ENCODE measurements at regions not wholly inside any gene's neighbourhood (a gene's known extent, or its start where the extent isn't known, plus 50 kb on each side); places are given as distances from the start of the nearest gene placed in this dataset.

DNA sequence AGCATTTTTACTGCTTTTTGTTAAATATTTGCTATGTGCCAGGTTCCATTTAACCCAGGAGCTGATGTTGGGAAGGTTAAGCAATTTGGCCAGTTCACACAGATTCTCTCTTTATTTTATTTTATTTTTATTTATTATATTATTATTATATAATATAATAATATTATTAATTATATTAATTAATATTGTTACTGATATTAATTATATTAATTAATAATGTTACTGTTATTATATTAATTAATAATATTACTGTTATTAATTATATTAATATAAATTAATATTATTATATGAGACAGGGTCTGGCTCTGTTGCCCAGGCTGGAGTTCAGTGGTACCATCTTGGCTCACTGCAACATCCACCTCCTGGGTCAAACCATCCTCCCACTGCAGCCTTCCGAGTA, 593.0 kb upstream of the SGCD start:
- H3K36me3 ChIP-seq (ENCODE audit: control insufficient read depth, insufficient read depth, low read length): no peaks in the 10 kb centered on the region
- no peaks in the 10 kb centered on the region for H3K9me1 ChIP-seq (ENCODE audit: control insufficient read depth, insufficient read depth, low read length)
- no peaks in the 10 kb centered on the region for H3K79me2 ChIP-seq (ENCODE audit: control insufficient read depth, insufficient read depth, low read length)
- no peak overlapping the region for H3K4me2 ChIP-seq (ENCODE audit: insufficient read depth, low read length)
- H4K20me1 ChIP-seq (replicated peaks; ENCODE audit: control insufficient read depth, insufficient read depth, low read length): no peaks in the 10 kb centered on the region
- TF ChIP-seq ZNF239 (CRISPR knock-in tag; IDR thresholded peaks at IDR 0.05) (no peak), ZNF347 (CRISPR knock-in tag; IDR thresholded peaks at IDR 0.05; ENCODE audit: low read depth) (no peak), TRIM24 (IDR thresholded peaks at IDR 0.05) (no peak), CHD2 (IDR thresholded peaks at IDR 0.05; ENCODE audit: low read depth, low read length) (no peak)
- TF ChIP-seq, protein P1, sequence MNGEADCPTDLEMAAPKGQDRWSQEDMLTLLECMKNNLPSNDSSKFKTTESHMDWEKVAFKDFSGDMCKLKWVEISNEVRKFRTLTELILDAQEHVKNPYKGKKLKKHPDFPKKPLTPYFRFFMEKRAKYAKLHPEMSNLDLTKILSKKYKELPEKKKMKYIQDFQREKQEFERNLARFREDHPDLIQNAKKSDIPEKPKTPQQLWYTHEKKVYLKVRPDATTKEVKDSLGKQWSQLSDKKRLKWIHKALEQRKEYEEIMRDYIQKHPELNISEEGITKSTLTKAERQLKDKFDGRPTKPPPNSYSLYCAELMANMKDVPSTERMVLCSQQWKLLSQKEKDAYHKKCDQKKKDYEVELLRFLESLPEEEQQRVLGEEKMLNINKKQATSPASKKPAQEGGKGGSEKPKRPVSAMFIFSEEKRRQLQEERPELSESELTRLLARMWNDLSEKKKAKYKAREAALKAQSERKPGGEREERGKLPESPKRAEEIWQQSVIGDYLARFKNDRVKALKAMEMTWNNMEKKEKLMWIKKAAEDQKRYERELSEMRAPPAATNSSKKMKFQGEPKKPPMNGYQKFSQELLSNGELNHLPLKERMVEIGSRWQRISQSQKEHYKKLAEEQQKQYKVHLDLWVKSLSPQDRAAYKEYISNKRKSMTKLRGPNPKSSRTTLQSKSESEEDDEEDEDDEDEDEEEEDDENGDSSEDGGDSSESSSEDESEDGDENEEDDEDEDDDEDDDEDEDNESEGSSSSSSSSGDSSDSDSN (IDR thresholded peaks at IDR 0.05; ENCODE audit: borderline replicate concordance in 1 of 2, low read depth in 2 of 2, low read length in 2 of 2): no peak
- FAIRE-seq (no peak), DNase-seq (ENCODE audit: extremely low read depth in 1 of 4, low spot score in 3 of 4) (no peak), ATAC-seq (no peak)
- in situ Hi-C loops (cut with MboI): no loop called here
- POLR2A ChIA-PET: no interaction called here
- no peaks in the 10 kb centered on the region for H3K9me3 ChIP-seq (replicated peaks; ENCODE audit: control insufficient read depth, insufficient read depth, low read depth, low read length)
- H3K27me3 ChIP-seq (ENCODE audit: control insufficient read depth in 2 of 2, insufficient read depth in 2 of 2, low read length in 2 of 2): no peaks in the 10 kb centered on the region
- 0% methylated on average over 1 of the region's 1 CpG for WGBS (ENCODE audit: insufficient coverage, low coverage, missing lambda C conversion rate)
- H3K4me3 ChIP-seq: no peak overlapping the region
- BruUV-seq (replicated peaks): no TSS peak
- H3K9ac ChIP-seq (ENCODE audit: insufficient read depth in 1 of 2, low read depth in 2 of 2, low read length in 2 of 2): no peak overlapping the region
- H3K4me1 ChIP-seq (replicated peaks in 1 of 2; ENCODE audit: control insufficient read depth in 2 of 2, insufficient read depth in 2 of 2, low read length in 2 of 2): no peaks in the 10 kb centered on the region
- intact Hi-C loops (cut with micrococcal nuclease): no loop called here
- CTCF ChIA-PET (ENCODE audit: low intra/inter-chr PET ratio): no interaction called here
- no peak overlapping the region for H3K27ac ChIP-seq (ENCODE audit: extremely low read depth, low read depth, low read length)
- no peak overlapping the region for H2AFZ ChIP-seq (ENCODE audit: low read depth, low read length)
